ENCODE measurements at regions not wholly inside any gene's neighbourhood (a gene's known extent, or its start where the extent isn't known, plus 50 kb on each side); places are given as distances from the start of the nearest gene placed in this dataset.

DNA sequence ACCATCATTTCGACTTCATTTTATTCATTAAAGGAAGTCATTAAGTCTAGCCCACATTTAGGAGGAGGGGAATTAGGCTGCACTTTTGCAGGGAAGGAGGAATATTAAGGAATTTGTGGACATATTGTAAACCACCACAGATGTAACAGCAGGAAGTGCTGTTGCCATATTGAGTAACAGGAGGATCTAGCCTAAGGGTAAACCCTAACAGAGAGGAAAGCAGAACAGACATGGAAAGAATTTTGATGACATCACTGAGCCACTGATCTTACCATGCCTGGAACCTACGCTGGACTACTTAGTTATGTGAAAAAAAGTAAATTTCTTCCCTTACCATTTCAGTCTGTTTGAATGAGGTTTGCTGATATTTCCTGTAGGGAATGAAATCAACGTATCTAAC, 100.7 kb upstream of the ATF7IP start:
- TF ChIP-seq, protein P1, sequence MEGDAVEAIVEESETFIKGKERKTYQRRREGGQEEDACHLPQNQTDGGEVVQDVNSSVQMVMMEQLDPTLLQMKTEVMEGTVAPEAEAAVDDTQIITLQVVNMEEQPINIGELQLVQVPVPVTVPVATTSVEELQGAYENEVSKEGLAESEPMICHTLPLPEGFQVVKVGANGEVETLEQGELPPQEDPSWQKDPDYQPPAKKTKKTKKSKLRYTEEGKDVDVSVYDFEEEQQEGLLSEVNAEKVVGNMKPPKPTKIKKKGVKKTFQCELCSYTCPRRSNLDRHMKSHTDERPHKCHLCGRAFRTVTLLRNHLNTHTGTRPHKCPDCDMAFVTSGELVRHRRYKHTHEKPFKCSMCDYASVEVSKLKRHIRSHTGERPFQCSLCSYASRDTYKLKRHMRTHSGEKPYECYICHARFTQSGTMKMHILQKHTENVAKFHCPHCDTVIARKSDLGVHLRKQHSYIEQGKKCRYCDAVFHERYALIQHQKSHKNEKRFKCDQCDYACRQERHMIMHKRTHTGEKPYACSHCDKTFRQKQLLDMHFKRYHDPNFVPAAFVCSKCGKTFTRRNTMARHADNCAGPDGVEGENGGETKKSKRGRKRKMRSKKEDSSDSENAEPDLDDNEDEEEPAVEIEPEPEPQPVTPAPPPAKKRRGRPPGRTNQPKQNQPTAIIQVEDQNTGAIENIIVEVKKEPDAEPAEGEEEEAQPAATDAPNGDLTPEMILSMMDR (IDR thresholded peaks at IDR 0.05; ENCODE audit: low read depth, low read length), result no peak
- no peak for TF ChIP-seq EZH2phosphoT487 (IDR thresholded peaks at IDR 0.05; ENCODE audit: low read depth)

All from OCI-LY3 (cell line).